ENCODE measurements at regions not wholly inside any gene's neighbourhood (a gene's known extent, or its start where the extent isn't known, plus 50 kb on each side); places are given as distances from the start of the nearest gene placed in this dataset.

- peaks cover 39% of the 10 kb centered on the region for H3K27me3 ChIP-seq (ENCODE audit: low read depth)
- ATAC-seq, result no peak
Measured at GRCh38 chr16:87017371-87018012, 299.7 kb downstream of the C16orf95 start.

DNA sequence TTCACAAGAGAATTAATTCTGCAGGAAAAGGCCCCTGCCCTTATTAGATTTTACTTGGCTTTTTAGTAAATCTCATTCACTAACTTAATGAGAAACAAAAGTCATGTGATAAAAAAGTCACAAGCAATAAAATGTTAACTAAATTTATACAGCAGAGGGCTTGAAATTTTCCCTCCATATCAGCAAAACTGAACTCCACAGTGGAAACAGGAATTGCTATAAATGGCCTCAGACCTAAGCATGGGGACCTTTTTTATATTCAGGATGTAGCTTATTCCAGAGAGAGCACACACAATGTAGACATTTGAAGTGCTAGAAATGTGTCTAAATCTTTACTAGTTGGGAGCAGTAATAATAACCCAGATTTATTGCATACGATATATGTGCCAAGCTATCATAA is 291.5 kb downstream of the C16orf95 start:
- no peak overlapping the region for H3K27ac ChIP-seq
- no peaks in the 10 kb centered on the region for H3K9me3 ChIP-seq
- no peaks in the 10 kb centered on the region for H3K36me3 ChIP-seq
- ATAC-seq, result no peak
- no peak overlapping the region for H3K4me3 ChIP-seq
- peaks cover 7% of the 10 kb centered on the region for H3K27me3 ChIP-seq (ENCODE audit: low read depth)
- no peak for TF ChIP-seq CTCF (IDR thresholded peaks at IDR 0.05)
- H3K4me1 ChIP-seq, result no peaks in the 10 kb centered on the region
- intact Hi-C loops (cut with DNase I), result no loop called here
- no peak for DNase-seq

More at GRCh38 chr16:87017371-87018012, 299.7 kb downstream of the C16orf95 start:
- Histone ChIP-seq H3K4me3 (no peak overlapping the region), H3K36me3 (no peaks in the 10 kb centered on the region), H3K9me3 (no peaks in the 10 kb centered on the region), H3K4me1 (no peaks in the 10 kb centered on the region), H3K27ac (no peak overlapping the region)
- no peak for TF ChIP-seq CTCF (IDR thresholded peaks at IDR 0.05)
- DNase-seq, result no peak
- intact Hi-C loops (cut with DNase I), result no loop called here

- Histone ChIP-seq H3K27ac (no peak overlapping the region), H3K4me3 (no peak overlapping the region), H3K36me3 (no peaks in the 10 kb centered on the region), H3K9me3 (no peaks in the 10 kb centered on the region), H3K4me1 (no peaks in the 10 kb centered on the region), H3K27me3 (ENCODE audit: low read depth) (no peaks in the 10 kb centered on the region)
- ATAC-seq (no peak), DNase-seq (no peak)
- no peak for TF ChIP-seq CTCF (IDR thresholded peaks at IDR 0.05)
- intact Hi-C loops (cut with DNase I), result no loop called here
Measured at GRCh38 chr16:87027056-87027616, 290.1 kb downstream of the C16orf95 start.

- Histone ChIP-seq H3K36me3 (no peaks in the 10 kb centered on the region), H3K27me3 (ENCODE audit: low read depth) (peaks cover 3% of the 10 kb centered on the region), H3K9me3 (no peaks in the 10 kb centered on the region), H3K4me3 (no peak overlapping the region), H3K27ac (no peak overlapping the region), H3K4me1 (no peaks in the 10 kb centered on the region)
- DNase-seq (no peak), ATAC-seq (no peak)
- intact Hi-C loops (cut with DNase I), result no loop called here
- TF ChIP-seq CTCF (IDR thresholded peaks at IDR 0.05), result no peak
Measured at GRCh38 chr16:87028481-87029320, 288.5 kb downstream of the C16orf95 start.

GRCh38 chr16:87032554-87032953 is 284.6 kb downstream of the C16orf95 start:
- no peaks in the 10 kb centered on the region for H3K4me1 ChIP-seq
- no peak overlapping the region for H3K4me3 ChIP-seq
- TF ChIP-seq CTCF (IDR thresholded peaks at IDR 0.05), result no peak
- no peak overlapping the region for H3K27ac ChIP-seq
- H3K36me3 ChIP-seq, result no peaks in the 10 kb centered on the region
- DNase-seq, result no peak
- no peak for ATAC-seq
- H3K9me3 ChIP-seq, result no peaks in the 10 kb centered on the region
- intact Hi-C loops (cut with DNase I), result no loop called here
- peaks cover 7% of the 10 kb centered on the region for H3K27me3 ChIP-seq (ENCODE audit: low read depth)
